Dedifferentiated amniotic fluid mesenchymal stem cell (primary cell): ENCODE measurements at regions not wholly inside any gene's neighbourhood (a gene's known extent, or its start where the extent isn't known, plus 50 kb on each side); places are given as distances from the start of the nearest gene placed in this dataset.

Experiments
- DNase-seq: peaks from one replicate; pipeline ENCODE4 v3.0.0-alpha.2; 2016; ENCODE audit errors: extremely low spot score

- no peak for DNase-seq
These were observed 85.9 kb upstream of the TBX20 start for GRCh38 chr7:35339811-35340210.

DNA sequence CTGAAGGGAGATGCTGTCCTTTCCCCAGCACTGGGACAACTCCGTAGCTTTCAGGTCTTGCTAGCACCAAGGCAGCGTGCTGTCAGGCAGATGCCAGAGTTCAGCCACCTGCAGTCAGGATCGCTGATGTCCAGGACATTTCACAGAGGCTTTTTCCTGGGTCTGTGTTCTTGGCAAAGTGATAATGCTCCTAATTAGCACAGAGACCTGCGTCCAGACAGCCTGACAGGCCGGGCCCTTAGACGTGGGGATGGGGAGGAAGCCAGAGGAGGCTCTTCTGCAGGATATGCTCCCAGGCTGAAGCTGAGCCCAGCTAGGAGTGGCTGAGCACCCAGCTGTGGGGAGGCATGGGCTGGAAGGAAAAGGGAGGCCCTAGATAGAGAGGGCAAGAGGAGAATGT, 82.5 kb upstream of the TBX20 start:
- no peak for DNase-seq

GRCh38 chr7:35334506-35334905, 80.6 kb upstream of the TBX20 start:
- DNase-seq = no peak

DNA sequence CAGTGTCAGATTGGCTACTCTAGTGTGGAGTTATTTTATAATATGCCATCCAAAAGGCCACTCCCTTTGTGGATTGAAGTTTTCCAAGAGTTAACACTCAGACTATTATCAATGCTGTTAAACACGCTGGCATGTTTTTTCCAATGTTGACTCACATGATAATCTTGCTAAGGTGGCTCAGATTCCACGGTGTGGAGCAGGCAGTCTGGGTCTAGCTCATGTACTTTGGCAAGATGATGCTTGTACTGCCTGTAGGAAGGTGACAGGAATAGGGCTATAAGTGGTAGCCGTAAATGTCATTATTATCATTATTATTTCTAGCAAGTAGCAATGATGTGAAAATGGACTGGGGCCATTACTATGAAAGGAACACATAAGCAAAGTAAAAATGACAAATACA, 79.4 kb upstream of the TBX20 start:
- DNase-seq = no peak

DNA sequence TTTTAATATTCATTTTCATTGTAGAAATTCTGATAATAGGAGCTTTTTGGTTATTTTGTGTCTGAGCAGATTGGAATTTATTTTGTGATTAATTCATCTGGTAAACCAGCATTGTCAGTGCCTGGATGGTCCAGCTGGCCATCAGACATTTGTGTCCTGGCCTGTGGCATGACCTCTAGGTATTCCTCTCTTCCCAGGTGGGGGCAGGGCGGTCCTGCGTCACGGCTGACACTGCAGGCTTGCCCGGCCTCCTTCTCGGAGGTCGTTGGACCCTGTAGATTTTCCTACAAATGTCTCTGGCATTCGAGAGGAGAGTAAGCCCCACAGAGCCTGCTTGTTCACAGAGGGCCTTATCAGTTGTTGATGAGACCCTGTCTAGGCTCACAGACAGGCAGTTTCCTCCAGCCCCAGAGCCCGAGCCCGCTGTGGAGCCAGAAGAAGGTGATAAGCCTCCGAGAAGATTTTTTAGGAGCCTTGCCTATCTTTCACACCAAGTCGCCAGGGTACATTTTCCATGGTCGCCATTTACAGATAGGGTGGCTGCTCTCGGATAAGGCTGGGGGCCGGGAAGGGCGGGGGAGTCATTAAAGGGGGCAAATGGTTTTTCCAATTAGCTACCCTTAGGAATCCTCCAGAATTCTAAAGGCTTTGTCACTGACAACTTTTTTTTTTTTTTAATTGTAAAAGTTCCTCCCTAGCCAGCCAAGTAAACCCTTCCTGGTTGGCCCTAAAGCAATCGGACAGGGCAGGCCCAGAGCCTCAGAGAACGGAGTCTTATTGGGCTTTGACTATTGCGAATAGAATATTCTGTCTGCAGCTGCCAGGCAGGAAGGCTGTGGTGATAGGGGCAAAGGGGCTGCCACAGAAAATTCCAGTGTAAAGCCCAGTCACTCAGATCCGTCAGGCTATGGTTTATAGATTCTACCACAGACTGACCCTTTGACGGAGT, 78.1 kb upstream of the TBX20 start:
- DNase-seq = no peak

DNA sequence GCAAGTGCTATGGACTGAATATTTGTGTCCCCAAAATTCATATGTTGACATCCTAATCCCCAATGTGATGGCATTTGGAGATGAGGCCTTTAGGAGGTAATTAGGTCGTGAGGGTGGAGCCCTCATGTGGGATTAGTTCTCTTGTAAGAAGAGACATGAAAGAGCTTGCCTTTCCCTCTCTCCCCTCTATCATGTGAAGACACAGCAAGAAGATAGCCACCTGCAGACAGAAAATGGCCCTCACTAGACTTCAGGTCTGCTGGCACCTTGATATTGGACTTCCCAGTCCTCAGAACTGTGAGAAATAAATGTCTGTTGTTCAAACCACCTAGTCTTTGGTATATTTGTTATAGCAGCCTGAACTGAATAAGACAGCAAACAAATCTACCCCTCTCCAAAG, 75.1 kb upstream of the TBX20 start:
- DNase-seq = no peak

DNA sequence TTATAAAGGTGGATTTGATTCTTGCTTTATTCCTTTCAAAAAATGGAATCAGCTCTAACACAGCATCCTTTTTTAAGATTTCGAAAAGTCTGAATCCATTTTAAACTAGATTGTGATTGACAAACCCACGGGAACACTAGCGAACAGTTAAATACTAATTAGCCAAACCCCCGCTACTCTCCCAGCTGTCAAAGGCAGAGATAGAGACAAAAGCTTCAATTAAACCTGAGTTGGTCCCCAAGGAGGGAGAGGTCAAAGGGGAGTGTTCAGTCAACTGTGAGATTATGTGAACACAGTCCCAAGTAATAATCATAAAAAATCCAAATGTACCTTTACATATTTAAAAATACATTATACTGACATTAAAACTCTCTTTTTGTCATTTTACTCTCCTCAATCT, 65.7 kb upstream of the TBX20 start:
- DNase-seq = no peak

- DNase-seq = no peak
These were observed 62.6 kb upstream of the TBX20 start for GRCh38 chr7:35316549-35316948.

- no peak for DNase-seq
These were observed 61.6 kb upstream of the TBX20 start for GRCh38 chr7:35315517-35315916.

- no peak for DNase-seq
These were observed 60.5 kb upstream of the TBX20 start for GRCh38 chr7:35314354-35314753.

DNA sequence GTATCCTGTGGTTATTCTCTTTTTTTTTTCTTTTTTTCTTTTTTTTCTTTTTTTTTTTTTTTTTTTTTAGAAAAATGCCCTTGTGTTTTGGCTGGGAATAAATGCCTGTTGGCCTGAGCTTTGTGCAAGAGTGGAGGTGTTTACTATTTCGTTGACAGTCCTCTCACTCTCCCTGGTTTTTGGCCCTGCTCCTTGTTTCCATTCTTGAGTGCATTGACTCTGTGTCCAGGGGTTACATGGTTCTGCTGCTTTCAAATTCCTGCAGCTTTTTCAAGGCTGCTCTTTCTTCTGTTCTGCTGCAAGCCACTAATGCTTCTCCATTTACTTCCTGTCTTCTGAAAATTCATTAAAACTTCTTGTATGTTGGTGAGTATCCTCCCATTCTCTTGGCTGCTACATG, 59.7 kb upstream of the TBX20 start:
- DNase-seq = no peak
